ENCODE measurements at regions not wholly inside any gene's neighbourhood (a gene's known extent, or its start where the extent isn't known, plus 50 kb on each side); places are given as distances from the start of the nearest gene placed in this dataset.

GRCh38 chr5:130955041-130955440 is 210.0 kb downstream of the HINT1 start:
- TF ChIP-seq GATAD2B (conservative IDR thresholded peaks at IDR 0.05; ENCODE audit: low read depth) = no peak
- no peak for TF ChIP-seq RFX5 (IDR thresholded peaks at IDR 0.05; ENCODE audit: low read depth, low read length)
- no peak for TF ChIP-seq ELK1 (IDR thresholded peaks at IDR 0.05; ENCODE audit: low read depth, low read length)
- no peak for TF ChIP-seq CTCF (IDR thresholded peaks at IDR 0.05 in 2 of 3, conservative IDR thresholded peaks at IDR 0.05 in 1 of 3; ENCODE audit: control insufficient read depth in 2 of 3, extremely low read depth in 1 of 3, insufficient read depth in 1 of 3, low read depth in 3 of 3, low read length in 3 of 3)
- no peak for TF ChIP-seq CHD4 (IDR thresholded peaks at IDR 0.05)
- no peak for TF ChIP-seq MAX (IDR thresholded peaks at IDR 0.05; ENCODE audit: low read depth, low read length)
- no peak for TF ChIP-seq MEF2A (IDR thresholded peaks at IDR 0.05; ENCODE audit: insufficient read depth, low read depth, low read length)
- no peak for TF ChIP-seq SIN3A (IDR thresholded peaks at IDR 0.05; ENCODE audit: low read depth, low read length)
- no peak for TF ChIP-seq SIX5 (IDR thresholded peaks at IDR 0.05; ENCODE audit: low read depth, low read length, severe bottlenecking)
- no peak for TF ChIP-seq ATF2 (IDR thresholded peaks at IDR 0.05; ENCODE audit: low read length)
